Fibroblast of lung (primary cell): ENCODE measurements at regions not wholly inside any gene's neighbourhood (a gene's known extent, or its start where the extent isn't known, plus 50 kb on each side); places are given as distances from the start of the nearest gene placed in this dataset.

Experiments used
- CTCF ChIP-seq, 2 donors: IDR thresholded peaks in 1 of 2; conservative IDR thresholded peaks in 1 of 2; 1 replicate in 1 of 2; 2 replicates in 1 of 2; pipeline ENCODE4 v1.5.1; 2011 to 2012; ENCODE audit warnings: low read length in 2 of 2, control low read depth in 1 of 2, inconsistent platforms in 1 of 2, low read depth in 1 of 2, mild to moderate bottlenecking in 1 of 2
- EZH2 ChIP-seq: IDR thresholded peaks from 2 replicates; pipeline ENCODE4 v1.5.1; 2012; ENCODE audit warnings: low read length, control low read depth, mild to moderate bottlenecking; ENCODE audit errors: missing control alignments

GRCh38 chr18:46226461-46226860 is 122.3 kb downstream of the HAUS1 start:
- no peak for TF ChIP-seq CTCF (conservative IDR thresholded peaks at IDR 0.05 in 1 of 2, IDR thresholded peaks at IDR 0.05 in 1 of 2; ENCODE audit: low read depth in 1 of 2, low read length in 2 of 2)
- no peak for TF ChIP-seq EZH2
